ENCODE measurements at regions not wholly inside any gene's neighbourhood (a gene's known extent, or its start where the extent isn't known, plus 50 kb on each side); places are given as distances from the start of the nearest gene placed in this dataset.

- DNase-seq (ENCODE audit: low read depth in 4 of 4, low spot score in 2 of 4) = no peak
Observed at GRCh38 chr16:48487287-48487686, 102.1 kb upstream of the SIAH1 start.

GRCh38 chr16:48481772-48482171, 96.6 kb upstream of the SIAH1 start:
- DNase-seq (ENCODE audit: low read depth in 4 of 4, low spot score in 2 of 4) = no peak

- no peak for DNase-seq (ENCODE audit: low read depth in 4 of 4, low spot score in 2 of 4)
Observed at GRCh38 chr16:48481211-48481610, 96.0 kb upstream of the SIAH1 start.

DNA sequence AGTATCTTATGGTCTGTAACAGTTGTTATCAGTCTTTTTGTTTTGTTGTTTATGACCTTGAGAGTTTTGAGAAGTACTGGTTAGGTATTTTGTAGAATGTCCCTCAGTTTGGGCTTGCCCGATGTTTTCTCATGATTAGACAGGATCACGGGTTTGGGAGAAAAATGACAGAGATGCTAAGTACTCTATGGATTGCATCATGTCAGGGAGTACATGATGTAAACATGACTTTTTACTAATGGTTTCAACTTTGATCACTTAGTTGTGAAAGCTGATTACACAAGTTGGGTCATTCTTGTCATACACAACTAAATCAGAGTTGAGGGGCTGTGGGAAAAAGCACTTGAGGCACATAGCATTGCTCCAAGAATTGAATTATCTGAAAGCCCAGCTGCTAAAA, 94.7 kb upstream of the SIAH1 start:
- DNase-seq (ENCODE audit: low read depth in 4 of 4, low spot score in 2 of 4) = no peak

- no peak for DNase-seq (ENCODE audit: low read depth in 4 of 4, low spot score in 2 of 4)
Observed at GRCh38 chr16:48479329-48479728, 94.1 kb upstream of the SIAH1 start.

- no peak for DNase-seq (ENCODE audit: low read depth in 4 of 4, low spot score in 2 of 4)
Observed at GRCh38 chr16:48478393-48478792, 93.2 kb upstream of the SIAH1 start.

DNA sequence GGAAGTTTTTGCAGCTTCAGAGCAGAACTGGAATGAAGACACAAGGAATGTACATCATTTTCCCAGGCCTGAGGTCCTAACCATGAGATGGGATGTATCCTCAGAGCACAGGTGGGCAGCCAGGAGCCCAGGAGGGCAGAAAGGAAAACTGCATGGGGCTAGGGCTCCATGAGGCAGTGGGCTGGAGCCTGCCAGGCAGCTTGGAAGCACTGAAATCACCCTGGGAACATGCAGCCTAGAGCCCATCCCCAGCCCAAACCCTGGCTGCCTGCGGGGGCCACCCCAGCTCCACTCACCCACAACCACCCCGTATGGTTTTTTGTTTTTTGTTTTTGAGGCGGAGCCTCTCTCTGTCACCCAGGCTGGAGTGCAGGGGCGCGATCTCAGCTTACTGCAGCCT, 86.2 kb upstream of the SIAH1 start:
- no peak for DNase-seq (ENCODE audit: low read depth in 4 of 4, low spot score in 2 of 4)

- DNase-seq (ENCODE audit: low read depth in 4 of 4, low spot score in 2 of 4) = no peak
Observed at GRCh38 chr16:48462106-48462740, 77.0 kb upstream of the SIAH1 start.

GRCh38 chr16:48459167-48459566, 74.0 kb upstream of the SIAH1 start:
- no peak for DNase-seq (ENCODE audit: low read depth in 4 of 4, low spot score in 2 of 4)

DNA sequence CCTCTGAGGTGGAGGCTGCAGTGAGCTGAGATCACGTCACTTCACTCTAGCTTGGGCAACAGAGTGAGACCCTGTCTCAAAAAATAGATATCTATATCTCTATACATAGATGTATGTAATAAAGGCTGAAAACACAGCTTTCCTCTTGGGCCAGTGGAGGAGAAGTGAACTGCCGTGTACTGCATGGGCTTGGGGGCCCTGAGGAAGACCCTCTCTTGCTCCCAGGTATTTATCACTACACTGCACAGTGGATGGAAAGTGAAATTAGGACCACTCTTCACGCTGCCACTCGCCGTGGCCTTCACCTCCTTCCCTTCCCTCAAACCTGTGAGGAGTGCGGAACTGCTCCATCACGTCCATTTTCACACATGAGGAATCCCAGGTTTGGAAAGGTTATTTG, 68.8 kb upstream of the SIAH1 start:
- DNase-seq (ENCODE audit: low read depth in 4 of 4, low spot score in 2 of 4) = no peak

DNA sequence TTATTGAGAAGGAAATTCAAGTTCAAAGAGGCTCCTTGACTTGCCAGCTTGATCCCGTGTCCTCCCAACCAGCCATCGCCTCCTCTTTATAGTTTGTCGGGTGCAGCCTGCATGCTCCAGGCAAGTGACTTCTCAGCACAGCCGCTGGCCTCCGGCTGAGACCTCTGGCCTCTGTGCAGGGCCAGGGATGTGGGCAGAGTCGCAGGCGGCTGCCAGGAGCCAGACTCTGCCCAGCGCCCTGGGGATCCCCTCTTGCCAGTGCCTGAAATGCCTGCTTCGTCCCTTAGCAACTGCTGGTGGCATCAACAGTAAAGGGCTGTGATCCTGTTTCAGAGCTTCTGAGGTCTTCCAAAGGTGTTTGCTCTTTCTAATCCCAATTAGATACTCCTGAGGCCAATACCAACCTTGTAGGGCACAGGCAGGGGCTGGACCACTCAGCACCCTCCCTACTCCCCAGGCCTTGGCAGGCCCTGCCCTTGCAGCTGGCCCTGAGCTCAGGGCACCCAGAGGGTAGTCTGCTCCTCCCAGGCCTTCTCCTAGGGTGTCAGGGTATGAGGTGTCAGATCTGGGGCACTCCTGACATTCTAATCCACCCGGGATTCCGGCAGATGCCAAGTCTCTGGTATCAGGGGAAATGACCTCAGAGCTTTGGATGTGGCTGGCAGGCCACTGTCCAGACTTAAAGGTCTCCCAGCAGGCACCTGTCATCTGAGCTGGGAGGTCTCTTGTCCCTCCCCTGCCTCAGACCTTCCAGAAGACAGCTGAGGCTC, 68.0 kb upstream of the SIAH1 start:
- no peak for DNase-seq (ENCODE audit: low read depth in 4 of 4, low spot score in 2 of 4)

GRCh38 chr16:48451323-48451722, 66.1 kb upstream of the SIAH1 start:
- DNase-seq (ENCODE audit: low read depth in 4 of 4, low spot score in 2 of 4) = no peak

GRCh38 chr16:48450367-48450766, 65.2 kb upstream of the SIAH1 start:
- no peak for DNase-seq (ENCODE audit: low read depth in 4 of 4, low spot score in 2 of 4)

DNA sequence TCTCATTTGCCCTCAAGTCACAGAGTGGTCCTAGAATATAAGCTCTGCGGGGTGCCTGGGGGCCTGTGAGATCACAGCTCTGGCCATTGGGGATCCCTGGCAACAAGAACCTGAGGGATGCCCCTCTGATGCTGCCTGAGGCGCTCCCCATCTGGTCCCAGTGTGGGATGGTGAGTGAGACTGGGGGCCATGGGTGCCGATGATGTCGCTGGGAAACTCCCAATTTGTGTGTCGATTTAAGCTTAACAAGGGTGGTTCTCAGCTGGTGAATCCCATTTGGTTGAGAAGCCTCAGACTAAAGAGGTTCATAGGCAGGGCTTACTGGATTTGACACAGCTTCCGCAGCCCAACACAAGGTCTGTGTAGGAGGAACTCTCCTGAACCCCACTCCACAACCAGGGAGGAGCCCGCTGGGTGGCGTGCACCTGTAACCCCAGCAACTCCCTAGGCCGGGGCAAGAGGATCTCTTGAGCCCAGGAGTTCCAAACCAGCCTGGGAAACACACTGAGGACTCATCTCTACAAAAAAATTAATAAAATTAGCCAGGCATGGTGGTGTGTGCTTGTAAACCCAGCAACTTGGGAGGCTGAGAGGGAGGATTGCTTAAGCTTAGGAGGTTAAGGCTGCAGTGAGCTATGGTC, 63.7 kb upstream of the SIAH1 start:
- DNase-seq (ENCODE audit: low read depth in 4 of 4, low spot score in 2 of 4) = no peak

DNA sequence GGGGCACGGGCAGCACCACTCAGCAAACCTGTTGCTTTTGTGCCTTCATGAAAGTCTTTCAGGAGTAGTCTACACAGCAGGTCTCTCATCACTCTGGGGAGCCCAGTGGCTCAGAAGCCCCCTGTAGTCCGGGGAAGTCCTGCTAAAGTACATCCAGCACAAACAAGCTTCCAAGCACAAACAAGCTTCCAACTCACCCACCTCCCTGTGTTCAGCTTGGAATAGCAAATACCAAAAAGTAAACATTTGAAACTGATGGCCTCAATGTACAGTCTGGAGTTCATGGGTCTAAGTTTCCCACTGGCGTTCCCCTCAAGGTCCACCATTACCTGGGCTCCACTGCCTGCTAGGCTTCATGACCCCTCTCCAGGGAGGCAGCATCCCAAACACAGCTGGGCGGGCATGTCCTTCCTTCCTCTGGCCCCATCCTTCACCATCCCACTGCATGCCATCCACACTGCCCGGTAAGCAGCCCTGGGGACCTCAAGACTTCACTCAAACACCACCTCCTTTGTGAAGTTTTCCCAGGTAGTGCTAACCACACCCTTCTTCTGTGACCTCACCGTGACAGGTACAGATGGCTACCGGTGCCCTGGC, 62.8 kb upstream of the SIAH1 start:
- no peak for DNase-seq (ENCODE audit: low read depth in 4 of 4, low spot score in 2 of 4)

- DNase-seq (ENCODE audit: low read depth in 4 of 4, low spot score in 2 of 4) = no peak
Observed at GRCh38 chr16:48447428-48447827, 62.2 kb upstream of the SIAH1 start.

DNA sequence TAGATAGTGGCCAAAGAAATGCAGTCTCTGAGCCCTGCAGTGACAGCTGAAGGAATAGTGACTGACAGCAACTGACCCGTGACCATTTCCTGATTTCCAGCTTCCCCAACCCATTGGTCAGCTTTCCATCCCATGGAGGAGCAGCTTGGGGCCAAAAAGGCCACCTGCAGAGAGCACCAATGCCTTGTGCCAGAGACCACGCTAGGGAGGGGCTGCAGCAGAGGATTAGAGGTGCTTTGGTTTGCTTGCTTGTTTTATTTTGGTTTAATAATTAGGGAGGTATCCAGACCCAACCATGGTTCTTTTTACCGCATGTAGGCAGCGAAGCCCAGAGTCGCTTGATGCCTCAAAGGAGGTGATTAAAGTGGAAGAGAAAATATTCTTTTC, 61.3 kb upstream of the SIAH1 start:
- no peak for DNase-seq (ENCODE audit: low read depth in 4 of 4, low spot score in 2 of 4)

GRCh38 chr16:48445782-48446533, 60.7 kb upstream of the SIAH1 start:
- DNase-seq (ENCODE audit: low read depth in 4 of 4, low spot score in 2 of 4) = no peak

- DNase-seq (ENCODE audit: low read depth in 4 of 4, low spot score in 2 of 4) = peak in 2 of 4 donors; percentile 12 to 17
Observed at GRCh38 chr16:48444574-48444973, 59.4 kb upstream of the SIAH1 start.

DNA sequence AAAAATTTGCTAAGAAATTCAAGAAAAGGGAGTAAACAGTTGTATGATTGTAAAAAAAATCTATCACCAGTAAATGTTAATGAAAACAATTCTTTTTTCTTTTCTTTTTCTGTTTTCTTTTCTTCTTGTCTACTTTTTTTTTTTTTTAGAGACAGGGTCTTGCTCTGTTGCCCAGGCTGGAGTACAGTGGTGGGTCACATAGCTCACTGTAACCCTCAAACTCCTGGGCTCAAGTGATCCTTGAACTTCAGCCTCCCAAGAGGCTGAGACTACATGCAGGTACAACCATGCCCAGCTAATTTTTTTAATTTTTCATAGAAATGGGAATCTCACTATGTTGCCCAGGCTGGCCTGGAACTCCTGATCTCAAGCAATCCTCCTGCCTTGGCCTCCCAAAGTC, 57.2 kb upstream of the SIAH1 start:
- DNase-seq (ENCODE audit: low read depth in 4 of 4, low spot score in 2 of 4) = no peak

DNA sequence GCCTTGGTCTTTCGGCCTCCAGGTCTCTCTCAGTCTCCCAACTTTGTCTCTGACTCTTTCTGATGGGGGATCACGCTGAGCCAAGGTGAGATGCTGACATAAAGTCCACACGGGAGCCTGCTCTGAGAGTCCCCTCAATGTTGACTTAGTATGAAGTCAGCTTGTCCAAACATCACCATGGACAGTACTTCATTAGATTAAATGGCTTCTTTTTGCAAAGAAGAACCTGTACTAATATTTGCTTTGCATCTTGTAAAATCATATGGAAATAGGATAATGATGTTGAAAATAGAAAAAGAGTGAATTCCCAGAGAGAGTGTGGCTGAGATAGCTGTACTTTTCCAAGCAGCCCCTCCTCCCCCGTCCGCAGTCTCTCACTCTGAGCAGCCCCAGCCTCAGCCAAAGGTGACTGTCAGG, 56.7 kb upstream of the SIAH1 start:
- DNase-seq (ENCODE audit: low read depth in 4 of 4, low spot score in 2 of 4) = no peak

All from left renal cortex interstitium (tissue), 4 donors.